Panc1 (cell line): ENCODE measurements at regions not wholly inside any gene's neighbourhood (a gene's known extent, or its start where the extent isn't known, plus 50 kb on each side); places are given as distances from the start of the nearest gene placed in this dataset.

ENCODE experiments used
- ATAC-seq: fragments of 200-7000 bp; cut with Tn5 transposase; 2 replicates; pipeline ENCODE4 v1.9.1; 2020; ENCODE audit warnings: mild to moderate bottlenecking, moderate library complexity
- BruUV-seq: library from RNA; stranded (reverse); fragments of 400-500 nt; replicated peaks from 2 replicates; lab custom pipeline; 2021; lab: Mats Ljungman, UMichigan
- CTCF ChIA-PET: fragments of 300-600 bp; sonication (Branson Sonifier 250); formaldehyde crosslinking; loops from one replicate; lab custom pipeline; 2022; ENCODE audit warnings: antibody characterized with exemption; lab: Charles Lee
- POLR2A ChIA-PET: fragments of 300-600 bp; sonication (Branson Sonifier 250); formaldehyde crosslinking; loops from one replicate; lab custom pipeline; 2022; ENCODE audit warnings: antibody characterized with exemption; lab: Charles Lee
- DNase-seq: peaks from one replicate; pipeline ENCODE4 v3.0.0-alpha.2; 2010; ENCODE audit warnings: low read depth, low spot score
- H3K27ac ChIP-seq: 2 replicates; pipeline ENCODE4 v1.5.1; 2011; ENCODE audit warnings: mild to moderate bottlenecking, low read length, inconsistent platforms
- H3K27me3 ChIP-seq: fragments of 200-500 bp; sonication (Bioruptor generic); 2 replicates; pipeline ENCODE4 v1.6.0; 2014; ENCODE audit warnings: low read length, inconsistent platforms; ENCODE audit not compliant: control insufficient read depth, insufficient read depth
- H3K36me3 ChIP-seq: fragments of 200-500 bp; sonication (Bioruptor generic); 2 replicates; pipeline ENCODE4 v1.5.1; 2014; ENCODE audit warnings: inconsistent platforms, mild to moderate bottlenecking, low read length, moderate library complexity; ENCODE audit not compliant: control insufficient read depth, insufficient read depth
- H3K4me1 ChIP-seq: 2 replicates; pipeline ENCODE4 v1.5.1; 2011; ENCODE audit warnings: inconsistent platforms, mild to moderate bottlenecking, low read length, moderate library complexity; ENCODE audit not compliant: control insufficient read depth, insufficient read depth
- H3K4me3 ChIP-seq, 2 experiments: 2 replicates each; pipeline ENCODE4 v1.5.1; 2011 to 2012; ENCODE audit warnings: low read depth in 2 of 2, low read length in 2 of 2, mild to moderate bottlenecking in 2 of 2, inconsistent platforms in 1 of 2, moderate library complexity in 1 of 2
- H3K9me3 ChIP-seq: fragments of 200-500 bp; sonication (Bioruptor generic); 2 replicates; pipeline ENCODE4 v1.5.1; 2014; ENCODE audit warnings: low read depth, mild to moderate bottlenecking, inconsistent platforms, low read length, moderate library complexity; ENCODE audit not compliant: control insufficient read depth, insufficient read depth
- CTCF ChIP-seq: fragments of 450-650 bp; IDR thresholded peaks from 2 replicates; pipeline ENCODE4 v1.5.1; 2017; ENCODE audit warnings: mild to moderate bottlenecking
- POLR2AphosphoS5 ChIP-seq: IDR thresholded peaks from 2 replicates; pipeline ENCODE4 v1.6.1; 2012; ENCODE audit warnings: mild to moderate bottlenecking, low read depth, low read length, moderate library complexity
- REST ChIP-seq, 2 experiments: IDR thresholded peaks; 2 replicates each; pipeline ENCODE4 v1.6.1; 2011 to 2012; ENCODE audit warnings: low read depth in 2 of 2, control low read depth in 1 of 2, low read length in 1 of 2, mild to moderate bottlenecking in 1 of 2, moderate library complexity in 1 of 2; ENCODE audit not compliant: insufficient read depth in 1 of 2
- SIN3A ChIP-seq: IDR thresholded peaks from 2 replicates; pipeline ENCODE4 v1.6.1; 2012; ENCODE audit warnings: low read depth, mild to moderate bottlenecking, low read length, moderate library complexity, borderline replicate concordance; ENCODE audit not compliant: insufficient read depth
- TCF7L2 ChIP-seq: IDR thresholded peaks from 2 replicates; pipeline ENCODE4 v1.6.1; 2011; ENCODE audit warnings: mild to moderate bottlenecking, low read depth, low read length, inconsistent platforms
- in situ Hi-C: cut with HindIII; loops from 2 replicates; pipeline ENCODE4 v1.10.0; 2016; ENCODE audit warnings: low sequenced_read_pairs, low pct_unique_long_range_greater_than_20kb
- intact Hi-C: fragments of 100-400 bp; cut with micrococcal nuclease; formaldehyde crosslinking; loops from one replicate; pipeline ENCODE4 v1.10.0; 2022; ENCODE audit not compliant: unreplicated experiment

GRCh38 chr7:118346748-118347147, 122.2 kb downstream of the ANKRD7 start:
- H3K27ac ChIP-seq: no peak overlapping the region
- ATAC-seq (no peak), DNase-seq (no peak)
- BruUV-seq: no TSS peak
- H3K4me3 ChIP-seq: no peak overlapping the region
- no peaks in the 10 kb centered on the region for H3K36me3 ChIP-seq
- TF ChIP-seq SIN3A (no peak), CTCF (no peak), POLR2AphosphoS5 (no peak), REST (IDR thresholded peaks at IDR 0.05; ENCODE audit: insufficient read depth in 1 of 2, low read depth in 2 of 2, low read length in 1 of 2) (no peak), TCF7L2 (no peak)
- no peaks in the 10 kb centered on the region for H3K4me1 ChIP-seq
- ChIA-PET POLR2A (no interaction called here), CTCF (no interaction called here)
- H3K9me3 ChIP-seq: no peaks in the 10 kb centered on the region
- in situ Hi-C loops: no loop called here
- intact Hi-C loops: no loop called here
- H3K27me3 ChIP-seq: no peaks in the 10 kb centered on the region

GRCh38 chr7:118349604-118350003, 125.1 kb downstream of the ANKRD7 start:
- no TSS peak for BruUV-seq
- no peak overlapping the region for H3K4me3 ChIP-seq
- H3K36me3 ChIP-seq: no peaks in the 10 kb centered on the region
- ChIA-PET POLR2A (no interaction called here), CTCF (no interaction called here)
- no peaks in the 10 kb centered on the region for H3K4me1 ChIP-seq
- no peak overlapping the region for H3K27ac ChIP-seq
- intact Hi-C loops (loop anchor here (5.0 kb wide), 1 partner anchor 828 kb away; no protein-coding TSS in a partner anchor), in situ Hi-C loops (no loop called here)
- ATAC-seq: no peak
- TF ChIP-seq POLR2AphosphoS5 (no peak), CTCF (no peak), TCF7L2 (no peak)
- DNase-seq: no peak
- no peaks in the 10 kb centered on the region for H3K27me3 ChIP-seq
- H3K9me3 ChIP-seq: no peaks in the 10 kb centered on the region
